Brain pericyte (primary cell): ENCODE measurements at regions not wholly inside any gene's neighbourhood (a gene's known extent, or its start where the extent isn't known, plus 50 kb on each side); places are given as distances from the start of the nearest gene placed in this dataset.

Experiments
- DNase-seq: peaks from one replicate; pipeline ENCODE4 v3.0.0-alpha.2; 2012; ENCODE audit warnings: low read depth, low spot score

DNA sequence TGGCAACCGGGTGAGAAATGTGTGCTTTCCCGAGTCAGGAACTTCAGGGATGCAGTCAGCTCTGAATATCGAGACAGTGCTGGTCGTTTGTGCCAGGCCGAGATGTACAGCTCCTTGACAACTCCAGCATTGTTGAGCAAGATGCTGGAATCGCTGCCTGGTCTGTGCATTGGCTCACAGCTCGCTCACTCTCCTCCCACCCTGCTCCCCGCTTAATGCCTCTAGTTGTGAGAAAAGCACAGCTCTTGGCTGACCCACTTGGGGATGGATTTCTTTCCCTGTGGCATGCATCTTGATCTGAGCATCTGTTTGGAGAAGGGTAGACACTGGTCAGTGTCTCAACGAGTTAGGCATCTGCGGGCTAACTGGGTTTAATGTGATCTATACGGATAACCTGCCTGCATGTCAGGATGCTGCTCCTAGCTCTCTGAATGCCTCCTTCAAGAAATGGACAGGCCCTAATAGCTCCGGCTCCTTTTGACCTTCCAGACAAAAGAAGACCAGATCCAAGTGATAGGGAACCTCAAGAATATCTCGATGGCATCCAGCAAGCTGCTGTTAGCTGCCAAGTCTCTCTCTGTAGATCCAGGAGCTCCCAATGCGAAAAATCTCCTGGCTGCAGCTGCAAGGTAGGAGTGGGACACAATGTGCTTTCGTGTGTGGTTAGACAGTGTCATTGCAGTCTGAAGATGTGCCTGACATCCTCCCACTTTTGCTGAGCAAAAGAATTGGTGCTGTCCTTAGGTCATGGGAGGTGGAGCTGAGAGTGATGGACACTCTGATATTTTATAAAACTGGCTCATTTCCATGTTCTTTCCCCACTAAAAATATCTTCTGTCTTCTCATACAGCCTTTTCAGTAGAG lies 302.2 kb upstream of the TPM1 start:
- no peak for DNase-seq

DNA sequence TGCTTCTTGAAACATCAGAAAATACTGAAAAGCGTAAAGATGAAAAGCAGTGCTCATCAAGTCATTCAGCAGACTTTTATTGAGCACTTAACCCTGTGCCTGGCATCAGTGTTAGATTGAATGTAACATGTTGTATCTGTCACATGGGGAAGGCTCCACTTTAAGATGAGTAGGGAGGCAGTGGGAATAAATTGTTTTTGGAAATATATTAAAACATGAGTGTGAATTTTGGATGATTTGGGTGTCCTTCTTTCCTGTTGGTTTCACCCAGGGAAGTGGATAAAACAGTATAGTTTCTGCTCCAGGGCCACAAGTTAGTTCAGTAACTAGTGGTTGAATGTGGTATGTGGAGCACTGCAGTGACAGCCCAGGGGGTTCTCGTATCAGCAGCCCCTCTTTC lies 301.4 kb upstream of the TPM1 start:
- no peak for DNase-seq

DNA sequence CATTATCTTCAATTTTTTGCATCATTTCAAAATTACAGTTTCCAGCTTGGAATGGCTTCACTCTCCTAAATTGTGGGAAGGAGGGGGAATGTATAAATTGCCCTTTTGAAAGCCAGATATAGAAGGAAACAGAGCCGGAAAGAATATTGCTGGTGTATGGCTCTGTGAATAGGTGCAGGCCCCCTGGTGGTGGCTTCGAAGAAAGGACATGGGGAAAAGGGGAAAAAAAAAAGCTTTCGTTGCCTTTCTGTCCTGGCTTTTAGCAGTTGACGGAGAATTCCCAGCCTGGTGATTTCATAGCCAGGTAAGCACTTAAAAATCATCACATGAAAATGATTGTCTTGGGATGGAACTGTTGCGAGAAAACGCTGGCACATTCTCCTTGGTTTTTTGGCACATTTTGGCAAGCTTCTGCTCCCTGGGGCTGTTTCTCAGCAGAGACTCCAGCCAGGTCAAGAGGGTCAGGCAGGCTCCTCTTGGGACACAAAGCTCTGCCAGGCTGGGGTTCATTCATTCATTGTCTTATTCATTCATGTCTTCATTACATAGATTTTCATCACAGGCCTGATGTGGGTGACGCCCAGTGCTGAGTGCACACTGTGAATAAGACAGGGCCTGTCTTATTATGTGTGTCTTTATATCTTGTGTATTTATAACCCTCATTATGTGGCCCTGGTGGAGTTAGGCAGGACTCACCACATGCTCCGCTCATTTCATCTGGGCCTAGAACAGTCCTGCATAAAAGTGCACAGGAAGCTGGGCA lies 300.0 kb upstream of the TPM1 start:
- DNase-seq: no peak

DNA sequence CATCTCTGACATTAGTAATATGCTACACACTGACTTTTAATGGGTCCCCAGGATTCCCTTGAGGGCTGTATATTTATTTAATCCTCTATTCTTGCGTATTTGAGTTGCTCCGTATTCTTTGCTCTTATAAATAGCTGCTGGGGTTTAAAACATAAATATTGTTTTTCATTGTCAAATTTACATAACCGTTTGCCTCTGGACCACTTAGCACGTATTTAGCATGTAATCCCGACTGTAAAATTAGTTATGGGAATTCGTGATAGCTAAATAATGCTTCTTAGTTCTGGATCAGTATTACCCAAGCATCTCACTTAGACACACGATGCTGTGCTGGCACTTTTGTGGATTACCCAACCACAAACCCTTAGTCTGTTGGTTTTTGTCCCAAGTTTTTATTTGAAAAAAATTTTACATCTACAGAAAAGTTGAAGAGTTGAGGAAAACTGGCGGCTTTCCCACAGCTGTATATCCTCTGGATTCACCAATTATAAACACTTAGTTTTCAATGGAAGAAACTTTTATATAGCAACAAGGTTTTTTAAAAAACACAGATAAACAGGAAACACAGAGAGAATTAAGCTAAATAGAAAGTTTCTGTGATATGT lies 296.8 kb upstream of the TPM1 start:
- no peak for DNase-seq

DNA sequence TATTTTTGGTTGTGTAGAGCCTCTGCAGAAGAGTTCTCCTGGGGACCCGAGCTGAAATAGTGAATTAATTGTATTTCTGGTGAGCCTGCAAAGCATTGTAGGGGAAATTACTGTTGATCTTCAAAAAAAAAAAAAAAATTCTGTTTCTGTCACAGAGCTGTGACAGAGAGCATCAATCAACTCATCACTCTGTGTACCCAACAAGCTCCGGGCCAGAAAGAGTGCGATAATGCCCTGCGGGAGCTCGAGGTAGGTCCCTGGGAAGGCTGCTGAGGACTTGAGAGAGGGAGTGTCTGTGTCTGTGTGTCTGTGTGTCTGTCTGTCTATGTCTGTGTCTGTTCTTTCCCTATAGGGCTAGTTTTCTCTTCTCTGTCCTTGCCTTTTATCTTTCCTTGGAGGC lies 294.4 kb upstream of the TPM1 start:
- DNase-seq: no peak

DNA sequence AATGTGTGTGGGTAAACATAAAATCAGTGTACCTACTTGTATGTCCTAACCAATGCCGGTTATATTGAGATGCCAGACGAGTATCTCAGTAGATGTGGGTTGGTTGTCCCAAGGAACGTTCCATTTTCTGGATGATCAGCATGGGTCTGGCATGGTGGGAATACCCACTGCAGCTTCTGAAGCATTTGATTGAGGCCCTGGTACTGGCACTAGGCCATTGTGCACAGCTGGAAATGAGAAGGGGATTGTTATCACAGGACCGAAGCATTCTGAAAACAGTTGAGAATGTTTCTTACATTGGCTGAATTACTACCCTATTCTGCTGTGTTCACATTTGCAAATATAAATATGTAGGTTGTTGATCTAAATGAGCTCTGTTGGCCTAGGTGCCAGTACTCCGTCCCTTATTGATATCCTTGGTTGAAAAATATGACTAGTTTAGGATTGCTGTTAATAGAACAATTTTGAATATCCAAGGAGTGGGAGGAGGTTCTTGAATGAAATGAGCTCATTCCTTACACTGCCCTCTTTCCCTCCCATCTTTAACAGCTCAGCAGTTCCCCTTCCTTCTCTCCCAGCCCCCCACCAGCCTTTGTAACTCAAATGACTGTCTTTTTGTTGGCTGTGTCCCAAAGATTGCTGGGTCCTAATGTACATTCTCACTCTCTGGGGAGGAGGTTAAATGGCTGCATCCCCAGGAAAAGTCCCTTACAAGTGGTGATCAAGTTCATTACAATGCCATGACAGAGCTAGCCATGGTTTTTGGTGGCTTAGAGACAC lies 293.3 kb upstream of the TPM1 start:
- no peak for DNase-seq

DNA sequence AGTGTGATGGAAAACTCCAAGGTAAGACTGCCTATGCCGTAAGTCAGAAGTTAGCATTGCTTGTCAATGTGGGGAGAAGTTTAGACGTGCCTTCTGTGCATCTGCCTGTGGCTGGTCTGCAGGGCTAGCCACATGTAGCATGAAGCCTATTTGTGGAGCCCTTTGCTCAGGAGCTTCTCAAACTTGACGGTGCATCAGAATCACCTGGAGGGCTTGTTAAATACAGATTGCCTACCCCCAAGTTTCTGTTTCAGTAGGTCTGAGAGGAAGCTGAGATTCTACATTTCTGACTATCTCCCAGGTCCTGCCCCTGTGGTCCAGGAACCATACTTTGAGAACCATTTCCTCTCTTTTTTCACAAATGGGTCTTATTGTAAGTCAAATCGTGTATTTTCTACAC lies 292.1 kb upstream of the TPM1 start:
- DNase-seq: no peak

DNA sequence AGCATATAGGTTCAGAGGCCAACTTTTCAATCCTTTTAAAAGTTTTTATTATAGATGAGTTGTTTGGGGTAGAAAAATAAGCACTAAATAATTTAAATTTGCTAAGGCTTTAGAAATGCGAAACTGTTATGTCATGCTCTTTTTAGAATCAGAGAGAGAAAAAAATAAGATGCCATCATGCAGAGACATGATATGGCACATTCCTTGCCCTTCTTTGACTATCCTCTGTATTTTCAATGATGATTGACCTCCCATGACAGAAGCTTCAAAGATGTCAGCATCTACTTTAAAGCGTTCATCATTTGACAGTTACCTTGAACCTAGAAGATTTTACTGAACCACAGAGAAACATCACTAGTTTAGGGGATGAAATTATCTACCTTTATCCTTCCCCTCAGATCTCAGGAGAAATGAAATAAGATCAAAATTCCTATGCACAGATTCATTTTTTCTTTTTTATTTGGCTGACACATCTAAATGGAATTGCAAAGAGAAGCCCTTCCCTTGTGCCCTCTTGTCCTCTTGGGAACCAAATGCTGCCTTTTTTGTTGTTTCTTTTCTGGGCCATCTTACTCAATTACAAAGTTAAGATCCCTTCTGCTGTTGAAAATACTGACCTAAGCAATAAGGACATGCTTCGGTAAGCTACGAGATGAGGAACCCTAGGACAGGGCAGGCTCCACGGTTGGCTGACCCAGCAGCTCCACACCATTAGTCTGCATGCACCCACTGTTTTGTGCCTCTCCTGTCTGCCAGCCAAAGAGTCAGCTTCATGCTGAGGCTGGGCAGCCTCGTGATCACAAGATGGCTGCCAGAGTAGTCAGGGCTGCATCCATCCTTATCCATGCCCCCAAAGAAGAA lies 289.7 kb upstream of the TPM1 start:
- DNase-seq: no peak

DNA sequence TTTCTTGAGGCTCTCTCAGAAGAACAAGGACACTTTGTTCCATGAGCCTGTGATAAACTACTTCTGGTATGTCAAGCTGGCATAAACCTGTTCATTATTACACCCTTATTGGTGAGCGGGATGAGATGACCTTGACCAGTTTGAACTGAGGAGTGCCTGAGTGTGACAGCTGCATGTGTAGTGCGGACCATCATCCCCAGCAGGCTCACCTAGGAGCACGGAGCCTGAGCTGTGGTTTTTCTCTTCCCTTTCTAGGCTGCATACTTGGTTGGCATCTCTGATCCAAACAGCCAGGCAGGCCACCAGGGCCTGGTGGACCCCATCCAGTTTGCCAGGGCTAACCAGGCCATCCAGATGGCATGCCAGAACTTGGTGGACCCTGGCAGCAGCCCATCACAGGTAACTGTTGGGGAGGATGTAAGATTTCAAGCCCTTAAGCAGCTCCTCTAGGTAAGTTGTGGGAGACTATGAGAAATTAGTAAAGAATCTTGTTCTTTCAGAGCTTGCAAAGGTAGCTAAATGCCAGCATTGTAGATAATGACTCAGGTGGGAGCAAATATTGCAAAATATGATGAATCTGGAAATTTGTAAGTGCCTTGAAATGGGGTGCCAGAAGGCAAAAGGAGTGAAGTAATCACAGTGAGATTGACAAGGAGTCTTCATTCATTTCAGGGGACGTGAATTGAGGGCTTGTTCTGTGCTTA lies 288.9 kb upstream of the TPM1 start:
- DNase-seq: no peak

DNA sequence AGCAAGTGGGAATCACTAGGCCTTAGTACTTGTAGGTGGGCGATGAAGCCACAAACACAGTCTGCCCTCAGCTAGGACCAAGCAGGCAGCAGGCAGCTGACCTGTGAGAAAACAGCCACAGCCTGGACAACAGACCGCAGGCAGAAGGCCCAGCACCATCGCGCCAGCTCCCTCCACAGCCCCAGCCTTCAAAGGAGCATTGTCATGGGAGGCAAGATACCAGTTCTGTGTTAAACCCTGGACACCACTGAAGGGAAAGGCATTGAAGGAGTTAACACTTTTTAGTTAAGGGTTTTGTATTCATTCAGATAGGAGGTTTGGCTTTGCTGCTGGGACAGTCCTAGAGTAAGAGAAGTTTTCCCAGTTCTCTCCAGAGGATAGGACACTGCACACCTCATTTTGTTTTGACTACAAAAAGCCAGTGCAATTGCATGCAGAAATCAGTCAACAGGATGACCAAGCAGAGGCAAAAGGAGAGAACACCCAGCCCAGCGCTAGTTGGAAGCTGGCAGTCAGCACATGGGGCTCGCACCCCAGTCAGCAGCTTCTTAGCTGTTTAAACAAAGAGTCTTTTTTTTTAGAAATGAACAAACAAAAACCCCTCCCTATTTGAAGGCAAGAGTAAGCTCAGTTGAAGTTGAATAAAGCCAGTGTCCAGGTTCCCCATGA lies 286.1 kb upstream of the TPM1 start:
- DNase-seq: no peak

DNA sequence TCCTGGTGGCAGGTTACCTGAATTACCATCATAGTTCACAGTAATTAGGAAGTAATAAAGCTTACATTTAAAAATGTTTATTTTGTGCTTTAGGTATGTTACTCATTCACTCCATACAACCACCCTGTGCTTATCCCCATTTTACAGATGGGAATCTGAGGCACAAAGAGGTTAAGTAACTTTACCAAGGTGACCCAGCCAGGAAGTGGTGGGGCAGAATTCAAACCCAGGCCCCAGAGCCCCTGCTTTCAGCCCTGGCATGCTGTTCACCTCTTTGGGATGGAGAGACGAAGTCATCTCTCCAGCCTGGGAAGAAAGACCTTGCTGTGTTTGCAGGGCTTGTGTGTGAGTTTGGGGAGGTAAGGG lies 285.6 kb upstream of the TPM1 start:
- no peak for DNase-seq

DNA sequence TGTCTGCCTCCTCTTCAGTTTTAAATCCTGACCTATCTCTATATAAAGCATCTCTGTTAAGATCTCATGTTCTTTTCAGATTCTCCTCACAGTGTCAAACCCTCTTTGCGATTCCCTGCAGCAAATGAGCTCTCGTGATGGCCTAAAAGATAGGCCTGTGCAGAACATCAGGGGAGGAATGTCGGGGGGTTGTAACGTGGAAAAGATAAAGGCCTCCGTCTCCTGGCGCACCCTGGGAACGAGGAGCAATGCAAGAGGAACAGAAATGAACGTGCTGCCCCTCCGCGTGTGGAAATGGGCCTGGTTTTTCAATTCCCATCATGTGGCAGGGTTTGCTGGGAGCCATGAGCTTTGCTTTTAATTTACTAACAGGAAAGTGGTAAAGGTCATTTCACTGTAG lies 285.0 kb upstream of the TPM1 start:
- DNase-seq: no peak

DNA sequence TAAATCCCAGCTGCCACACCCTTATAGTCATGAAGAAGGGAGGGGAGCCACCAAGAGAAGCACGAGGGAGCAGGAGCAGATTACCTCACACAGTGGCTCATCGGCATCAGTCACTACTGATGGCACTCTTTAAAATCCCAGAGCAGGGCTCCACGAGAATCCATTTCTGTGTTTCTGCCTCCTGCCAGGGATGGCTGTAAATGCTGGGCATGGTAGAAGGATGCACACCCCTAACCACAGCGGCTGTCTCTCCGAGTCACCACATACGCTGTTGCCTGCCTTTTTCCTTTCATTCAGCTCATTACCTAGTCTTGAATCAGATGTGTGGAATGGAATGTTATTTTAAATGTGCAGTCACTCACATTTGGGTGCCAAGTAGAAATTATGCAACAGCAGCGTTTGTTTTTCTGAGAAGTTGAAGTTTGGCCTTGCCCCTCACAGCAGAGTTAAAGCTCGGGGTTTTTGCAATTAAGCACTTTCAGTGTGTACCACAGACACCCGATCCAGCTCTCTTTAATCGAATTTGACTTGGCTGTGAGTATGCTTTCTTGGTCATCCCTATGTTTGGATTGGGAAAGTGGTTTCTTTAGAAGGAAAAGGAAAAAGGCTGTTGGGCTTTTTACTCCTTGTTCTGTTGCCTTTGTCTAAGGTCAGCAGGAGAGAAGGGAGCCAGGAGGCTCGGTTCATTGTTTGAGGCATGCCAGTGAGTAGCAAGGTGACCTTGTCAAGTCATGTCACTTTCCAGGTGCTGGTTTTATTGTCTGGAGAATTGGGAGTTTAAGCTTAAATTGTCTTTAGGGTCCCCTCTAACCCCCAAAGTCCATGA lies 284.2 kb upstream of the TPM1 start:
- no peak for DNase-seq

DNA sequence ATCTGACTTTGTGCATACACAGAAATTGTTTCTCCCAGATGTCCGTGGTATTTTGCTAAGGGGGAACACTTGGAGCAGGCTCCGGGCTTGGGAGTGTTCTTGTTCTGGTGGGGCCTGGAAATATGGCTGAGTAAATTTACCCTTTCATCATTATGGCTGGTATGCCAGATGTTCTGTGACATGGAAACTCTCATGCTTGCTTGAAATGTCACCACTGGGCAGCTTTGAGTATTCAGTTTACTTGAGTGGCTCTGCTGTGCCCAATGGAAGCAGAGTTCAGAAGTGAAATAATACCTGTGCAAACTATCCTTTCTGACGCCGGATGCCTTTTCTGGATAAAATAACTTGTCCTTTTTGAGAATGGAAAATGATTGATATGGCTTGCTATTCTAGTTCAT lies 283.6 kb upstream of the TPM1 start:
- no peak for DNase-seq

DNA sequence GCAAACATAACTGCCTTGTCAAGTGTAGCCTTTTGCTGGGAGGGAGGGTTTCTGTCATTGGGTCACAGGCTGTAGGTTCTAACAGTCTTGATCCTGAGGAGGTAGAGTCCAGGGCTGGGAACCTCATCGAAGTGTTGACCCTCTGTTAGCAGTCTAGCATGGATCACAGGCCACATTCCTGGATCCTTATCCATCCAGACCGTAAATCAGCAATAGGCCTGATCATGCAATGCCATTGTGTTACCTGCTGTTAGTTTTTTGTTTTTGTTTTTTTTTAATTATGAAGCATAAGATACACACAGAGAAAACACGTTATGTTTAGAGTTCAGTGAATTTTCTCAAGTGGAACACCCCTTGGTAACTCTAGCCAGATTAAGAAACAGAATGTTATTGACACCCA lies 282.0 kb upstream of the TPM1 start:
- DNase-seq: no peak

DNA sequence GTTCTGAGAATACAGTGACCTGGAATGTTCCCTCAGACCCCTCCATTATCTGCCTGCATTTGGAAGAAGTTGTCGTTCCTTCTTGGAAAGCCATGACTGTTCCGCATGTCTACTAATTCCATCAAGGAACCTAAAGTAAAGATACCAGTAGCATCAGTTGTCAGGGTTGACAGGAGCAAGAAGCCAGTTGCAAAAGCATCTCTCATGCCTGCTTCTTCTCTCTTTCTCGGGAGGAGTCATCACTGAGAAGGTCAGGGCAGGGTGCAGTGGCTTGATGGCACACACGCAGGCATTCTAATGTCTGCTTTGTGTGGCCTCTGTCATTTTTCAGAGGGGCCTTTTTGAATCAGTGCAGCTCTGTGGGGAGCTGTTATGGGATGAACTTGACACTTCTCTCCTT lies 276.6 kb upstream of the TPM1 start:
- DNase-seq: no peak

DNA sequence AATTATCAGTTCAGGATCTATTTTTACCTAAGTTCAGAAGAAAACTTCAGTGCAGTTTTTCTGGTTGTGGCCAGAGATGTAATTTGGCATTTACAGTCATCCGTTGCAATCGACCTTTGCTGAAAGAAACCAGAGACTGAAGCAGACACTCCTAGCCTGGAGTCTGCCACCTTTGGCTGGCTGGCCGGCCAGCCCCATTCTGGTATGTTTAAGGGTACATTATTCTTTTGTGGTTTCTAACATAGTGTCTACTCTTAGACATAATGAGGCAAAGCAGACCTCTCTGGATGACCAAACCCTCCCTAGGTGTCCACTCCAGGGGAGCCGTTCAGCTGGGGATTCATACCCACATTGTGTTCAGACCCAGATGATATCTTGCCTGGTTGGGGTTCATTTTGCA lies 275.9 kb upstream of the TPM1 start:
- DNase-seq: no peak

DNA sequence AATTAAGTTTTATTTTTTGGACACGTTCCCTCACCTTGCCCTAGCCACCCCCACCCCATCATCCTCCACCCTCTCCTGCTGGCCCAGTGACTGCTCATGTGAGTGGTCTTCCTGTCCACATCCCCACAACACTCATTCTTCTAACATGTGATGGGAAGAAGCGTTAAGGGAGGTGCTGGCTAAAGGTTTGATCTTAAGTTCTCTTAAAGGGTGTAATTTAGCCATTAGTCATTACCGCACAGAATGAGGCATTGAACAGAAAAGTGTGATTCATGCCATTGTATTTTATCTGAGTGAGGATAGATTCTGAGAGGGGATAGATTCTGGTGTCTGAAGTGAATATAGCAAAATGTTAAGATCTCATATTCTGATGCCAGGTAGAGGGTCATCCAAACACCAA lies 272.9 kb upstream of the TPM1 start:
- DNase-seq: no peak

DNA sequence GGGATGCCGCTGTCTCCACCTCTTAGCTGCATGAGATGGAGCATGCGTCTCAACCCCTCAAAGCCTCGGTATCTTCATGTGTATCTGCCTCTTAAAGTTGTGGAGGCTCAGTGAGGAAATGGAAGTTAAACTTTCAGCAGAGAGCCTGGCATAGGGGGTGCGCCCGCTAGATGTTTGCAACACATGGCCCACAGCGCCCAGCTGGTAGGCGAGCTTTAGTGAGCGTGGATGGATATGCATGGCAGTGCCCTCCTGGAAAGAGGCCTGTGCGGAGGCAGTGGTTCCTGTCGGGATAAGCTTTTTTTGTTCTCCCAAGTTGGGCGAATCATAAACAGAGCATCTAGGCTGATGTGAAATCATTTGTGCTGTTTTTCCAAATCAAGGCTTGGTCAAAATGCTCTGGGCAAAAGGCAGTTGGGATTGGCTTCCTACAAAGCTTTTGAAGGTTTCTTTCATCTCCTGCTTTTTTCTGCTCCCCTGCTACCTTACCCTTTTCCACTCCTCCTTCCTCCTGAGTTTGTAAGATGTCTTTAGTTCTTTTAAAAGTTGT lies 272.4 kb upstream of the TPM1 start:
- DNase-seq: no peak
